ENCODE measurements at regions not wholly inside any gene's neighbourhood (a gene's known extent, or its start where the extent isn't known, plus 50 kb on each side); places are given as distances from the start of the nearest gene placed in this dataset.

DNA sequence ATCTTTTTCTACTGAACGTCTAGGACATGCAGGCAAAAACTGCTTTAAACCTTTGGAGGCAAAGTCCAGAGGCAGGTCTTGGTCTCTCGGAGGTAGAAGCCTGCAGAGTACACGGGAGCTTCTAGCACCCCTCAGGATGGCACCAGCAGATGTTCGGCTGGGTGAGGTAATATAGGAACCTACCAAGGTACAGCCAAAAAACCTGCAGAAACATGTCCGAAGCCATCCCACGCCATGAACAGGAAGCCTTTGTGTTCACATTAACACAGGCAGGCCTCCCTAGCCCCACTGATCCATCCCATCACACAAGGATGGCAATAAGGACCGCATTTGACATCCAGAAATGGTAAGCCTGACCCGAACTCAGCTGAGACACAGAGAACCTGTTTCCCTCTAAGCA lies 157.9 kb upstream of the HES1 start:
- Histone ChIP-seq H3K36me3 (no peaks in the 10 kb centered on the region), H3K27ac (no peak overlapping the region), H3K9me3 (no peaks in the 10 kb centered on the region), H3K4me1 (peaks cover 9 to 33% (median 20%) of the 10 kb centered on the region in 4 donors), H3K27me3 (no peaks in the 10 kb centered on the region), H3K4me3 (no peak overlapping the region)
- WGBS, 5 donors: 79 to 98% (median 94%) methylated on average over 8 of the region's 8 CpGs
- no peak for DNase-seq
- intact Hi-C loops (cut with DNase I; ENCODE audit: low total_unique reads): no loop called here
- no peak for TF ChIP-seq EP300 (IDR thresholded peaks at IDR 0.05)
- TF ChIP-seq, protein P1, sequence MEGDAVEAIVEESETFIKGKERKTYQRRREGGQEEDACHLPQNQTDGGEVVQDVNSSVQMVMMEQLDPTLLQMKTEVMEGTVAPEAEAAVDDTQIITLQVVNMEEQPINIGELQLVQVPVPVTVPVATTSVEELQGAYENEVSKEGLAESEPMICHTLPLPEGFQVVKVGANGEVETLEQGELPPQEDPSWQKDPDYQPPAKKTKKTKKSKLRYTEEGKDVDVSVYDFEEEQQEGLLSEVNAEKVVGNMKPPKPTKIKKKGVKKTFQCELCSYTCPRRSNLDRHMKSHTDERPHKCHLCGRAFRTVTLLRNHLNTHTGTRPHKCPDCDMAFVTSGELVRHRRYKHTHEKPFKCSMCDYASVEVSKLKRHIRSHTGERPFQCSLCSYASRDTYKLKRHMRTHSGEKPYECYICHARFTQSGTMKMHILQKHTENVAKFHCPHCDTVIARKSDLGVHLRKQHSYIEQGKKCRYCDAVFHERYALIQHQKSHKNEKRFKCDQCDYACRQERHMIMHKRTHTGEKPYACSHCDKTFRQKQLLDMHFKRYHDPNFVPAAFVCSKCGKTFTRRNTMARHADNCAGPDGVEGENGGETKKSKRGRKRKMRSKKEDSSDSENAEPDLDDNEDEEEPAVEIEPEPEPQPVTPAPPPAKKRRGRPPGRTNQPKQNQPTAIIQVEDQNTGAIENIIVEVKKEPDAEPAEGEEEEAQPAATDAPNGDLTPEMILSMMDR (IDR thresholded peaks at IDR 0.05): no peak
- TF ChIP-seq POLR2AphosphoS5 (IDR thresholded peaks at IDR 0.05): no peak
- TF ChIP-seq POLR2A (IDR thresholded peaks at IDR 0.05): no peak

DNA sequence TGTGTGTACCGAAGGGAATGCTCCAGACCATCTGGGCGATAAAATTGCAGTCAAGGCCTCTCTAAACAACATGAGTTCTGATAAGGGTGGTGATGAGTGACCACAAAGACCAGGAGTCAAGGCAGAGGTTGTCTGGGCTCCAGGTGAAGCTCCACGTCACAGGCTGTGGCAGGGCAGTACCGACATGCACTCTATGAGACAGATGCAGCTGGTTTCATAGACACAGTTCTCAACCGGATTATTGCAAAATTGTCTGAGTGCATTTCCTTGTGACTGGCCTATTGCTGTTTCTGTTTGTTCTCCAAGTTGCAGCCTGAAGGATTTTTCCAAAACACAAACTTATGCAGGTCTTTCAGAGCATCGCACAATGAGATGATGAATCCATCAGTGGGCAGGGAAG lies 157.5 kb upstream of the HES1 start:
- Histone ChIP-seq H3K4me3 (no peak overlapping the region), H3K36me3 (no peaks in the 10 kb centered on the region), H3K9me3 (no peaks in the 10 kb centered on the region), H3K27ac (no peak overlapping the region), H3K27me3 (no peaks in the 10 kb centered on the region), H3K4me1 (peaks cover 9 to 33% (median 20%) of the 10 kb centered on the region in 4 donors)
- TF ChIP-seq, protein P1 (IDR thresholded peaks at IDR 0.05): no peak
- TF ChIP-seq EP300 (IDR thresholded peaks at IDR 0.05) (no peak), POLR2A (IDR thresholded peaks at IDR 0.05) (no peak), POLR2AphosphoS5 (IDR thresholded peaks at IDR 0.05) (no peak)
- intact Hi-C loops (cut with DNase I; ENCODE audit: low total_unique reads): no loop called here
- no peak for DNase-seq
- WGBS, 5 donors: 81 to 88% (median 85%) methylated on average over 6 of the region's 6 CpGs

DNA sequence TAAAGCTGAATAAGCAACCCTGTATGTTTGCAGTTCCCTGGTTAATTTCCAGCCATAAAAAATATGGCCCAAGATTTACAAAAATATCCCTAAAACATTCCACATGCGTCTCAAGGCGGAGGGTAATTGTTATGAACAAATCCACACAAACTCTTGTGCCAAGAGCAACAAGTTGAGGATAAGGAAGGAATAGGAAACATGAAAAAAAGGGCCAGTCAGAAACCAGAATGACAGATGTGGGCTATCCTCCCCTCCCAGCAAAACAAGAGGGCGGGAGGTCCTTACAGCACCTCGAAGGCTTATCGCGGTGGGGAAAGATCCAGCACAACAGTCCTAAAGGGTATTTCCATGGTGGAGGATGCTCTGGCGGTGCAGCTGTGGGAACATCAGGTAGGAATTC lies 155.6 kb upstream of the HES1 start:
- H3K9me3 ChIP-seq: no peaks in the 10 kb centered on the region
- no peak overlapping the region for H3K27ac ChIP-seq
- H3K4me3 ChIP-seq: no peak overlapping the region
- TF ChIP-seq, protein P1 (IDR thresholded peaks at IDR 0.05): no peak
- TF ChIP-seq EP300 (IDR thresholded peaks at IDR 0.05): no peak
- no peak for TF ChIP-seq POLR2AphosphoS5 (IDR thresholded peaks at IDR 0.05)
- no peak for TF ChIP-seq POLR2A (IDR thresholded peaks at IDR 0.05)
- H3K36me3 ChIP-seq: no peaks in the 10 kb centered on the region
- WGBS, 5 donors: 70 to 80% (median 77%) methylated on average over 6 to 7 of the region's 7 CpGs
- intact Hi-C loops (cut with DNase I; ENCODE audit: low total_unique reads): no loop called here
- DNase-seq: peak in 1 of 2 donors; percentile 28
- H3K27me3 ChIP-seq: no peaks in the 10 kb centered on the region
- H3K4me1 ChIP-seq: peaks cover 4 to 29% (median 14%) of the 10 kb centered on the region in 4 donors

DNA sequence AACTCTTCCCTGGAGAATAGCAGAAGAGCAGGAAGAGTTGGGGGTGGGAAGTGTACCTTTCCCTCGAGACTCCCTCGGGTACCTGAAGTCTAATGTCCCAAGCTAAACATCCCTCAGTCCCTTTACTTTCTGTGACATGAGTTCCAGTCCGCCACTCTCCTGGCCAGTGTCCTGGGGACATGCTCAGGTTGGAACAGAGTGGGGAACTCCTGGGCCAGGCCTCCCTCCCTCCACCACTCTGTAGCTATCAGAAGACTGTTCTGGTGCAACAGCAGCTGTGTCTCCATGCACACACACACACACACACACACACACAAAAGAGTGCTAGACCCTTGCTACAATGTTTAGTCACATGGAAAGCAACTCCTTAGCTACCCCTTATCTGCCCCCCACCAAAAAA lies 155.0 kb upstream of the HES1 start:
- no peaks in the 10 kb centered on the region for H3K36me3 ChIP-seq
- DNase-seq: no peak
- 83 to 100% (median 88%) methylated on average over 3 of the region's 3 CpGs for WGBS, 5 donors

More for the DNA sequence above, 155.0 kb upstream of the HES1 start:
- Histone ChIP-seq H3K27ac (no peak overlapping the region), H3K27me3 (no peaks in the 10 kb centered on the region), H3K4me1 (peaks cover 4 to 25% (median 12%) of the 10 kb centered on the region in 4 donors), H3K9me3 (no peaks in the 10 kb centered on the region), H3K4me3 (no peak overlapping the region)
- TF ChIP-seq, protein P1 (IDR thresholded peaks at IDR 0.05): no peak
- TF ChIP-seq POLR2AphosphoS5 (IDR thresholded peaks at IDR 0.05) (no peak), EP300 (IDR thresholded peaks at IDR 0.05) (no peak), POLR2A (IDR thresholded peaks at IDR 0.05) (no peak)
- intact Hi-C loops (cut with DNase I; ENCODE audit: low total_unique reads): no loop called here

Measured in stomach (tissue), 8 donors.